Neural cell (in vitro differentiated cells): ENCODE measurements at regions not wholly inside any gene's neighbourhood (a gene's known extent, or its start where the extent isn't known, plus 50 kb on each side); places are given as distances from the start of the nearest gene placed in this dataset.

Source experiments
- H2AFZ ChIP-seq: fragments of 200-600, 300-800 bp; sonication (generic), shearing (Covaris generic); 2 replicates; pipeline ENCODE4 v1.6.0; 2014; ENCODE audit warnings: low read depth, mild to moderate bottlenecking, antibody characterized with exemption, low read length, moderate library complexity
- H3F3A ChIP-seq: fragments of 200-600 bp; shearing (Covaris generic); 2 replicates; pipeline ENCODE4 v1.6.1; 2016; ENCODE audit warnings: mild to moderate bottlenecking, moderate library complexity, mixed read lengths, antibody characterized with exemption, low read length; ENCODE audit not compliant: insufficient read depth, poor library complexity, severe bottlenecking
- H3K27ac ChIP-seq: fragments of 200-600, 300-800 bp; sonication (generic), shearing (Covaris generic); 2 replicates; pipeline ENCODE4 v1.5.1; 2014; ENCODE audit warnings: mild to moderate bottlenecking, low read length, moderate library complexity
- H3K27me3 ChIP-seq: fragments of 300-800, 200-600 bp; sonication (generic), shearing (Covaris generic); 2 replicates; pipeline ENCODE4 v1.6.0; 2014; ENCODE audit warnings: mild to moderate bottlenecking, low read depth, low read length, moderate library complexity; ENCODE audit not compliant: insufficient read depth
- H3K36me3 ChIP-seq: fragments of 300-800, 200-600 bp; sonication (generic), shearing (Covaris generic); 2 replicates; pipeline ENCODE4 v1.5.1; 2014; ENCODE audit warnings: mild to moderate bottlenecking, antibody characterized with exemption, low read length, moderate library complexity; ENCODE audit not compliant: insufficient read depth
- H3K4me2 ChIP-seq: fragments of 300-800, 200-600 bp; sonication (generic), shearing (Covaris generic); 2 replicates; pipeline ENCODE4 v1.6.0; 2014; ENCODE audit warnings: mild to moderate bottlenecking, low read length
- H3K4me3 ChIP-seq: fragments of 300-800, 200-600 bp; sonication (generic), shearing (Covaris generic); 2 replicates; pipeline ENCODE4 v1.5.1; 2014; ENCODE audit warnings: mild to moderate bottlenecking, low read length, moderate library complexity
- H3K79me2 ChIP-seq: fragments of 200-600 bp; shearing (Covaris generic); replicated peaks from 2 replicates; pipeline ENCODE4 v1.6.0; 2014; ENCODE audit warnings: mild to moderate bottlenecking, low read length, moderate library complexity; ENCODE audit not compliant: insufficient read depth
- H3K9ac ChIP-seq: fragments of 300-800, 200-600 bp; sonication (generic), shearing (Covaris generic); 2 replicates; pipeline ENCODE4 v1.6.1; 2016; ENCODE audit warnings: mild to moderate bottlenecking, low read length, mixed read lengths
- H3K9me2 ChIP-seq: fragments of 200-600 bp; shearing (Covaris generic); 2 replicates; pipeline ENCODE4 v1.6.1; 2016; ENCODE audit warnings: mild to moderate bottlenecking, low read length, mixed read lengths; ENCODE audit not compliant: insufficient read depth
- H3K9me3 ChIP-seq: fragments of 200-600, 300-800 bp; sonication (generic), shearing (Covaris generic); 2 replicates; pipeline ENCODE4 v1.6.1; 2016; ENCODE audit warnings: mild to moderate bottlenecking, mixed run types, low read length, moderate library complexity, mixed read lengths
- H4K20me1 ChIP-seq: fragments of 200-600 bp; shearing (Covaris generic); 2 replicates; pipeline ENCODE4 v1.6.1; 2016; ENCODE audit warnings: mild to moderate bottlenecking, mixed run types; ENCODE audit not compliant: insufficient read depth
- EP300 ChIP-seq: fragments of 450-650 bp; conservative IDR thresholded peaks from 2 replicates; pipeline ENCODE4 v1.6.1; 2014; ENCODE audit warnings: antibody characterized with exemption, mild to moderate bottlenecking, moderate library complexity; ENCODE audit not compliant: poor library complexity, severe bottlenecking
- EZH2 ChIP-seq: fragments of 200-600, 300-800 bp; shearing (Covaris generic), sonication (generic); IDR thresholded peaks from 2 replicates; pipeline ENCODE4 v1.6.1; 2014; ENCODE audit warnings: antibody characterized with exemption, low read length, borderline replicate concordance, mild to moderate bottlenecking; ENCODE audit not compliant: insufficient read depth, poor library complexity, severe bottlenecking
- MXI1 ChIP-seq: fragments of 450-650 bp; conservative IDR thresholded peaks from 2 replicates; pipeline ENCODE4 v1.6.1; 2014; ENCODE audit warnings: antibody characterized with exemption, mild to moderate bottlenecking; ENCODE audit not compliant: poor library complexity, severe bottlenecking
- POLR2AphosphoS5 ChIP-seq: IDR thresholded peaks from 2 replicates; pipeline ENCODE4 v1.6.1; 2012
- RAD21 ChIP-seq: fragments of 450-650 bp; conservative IDR thresholded peaks from 2 replicates; pipeline ENCODE4 v1.6.1; 2014; ENCODE audit warnings: antibody characterized with exemption, mild to moderate bottlenecking, moderate library complexity
- REST ChIP-seq: IDR thresholded peaks from 2 replicates; pipeline ENCODE4 v1.6.1; 2012; ENCODE audit warnings: borderline replicate concordance
- SMC3 ChIP-seq: fragments of 450-650 bp; conservative IDR thresholded peaks from 2 replicates; pipeline ENCODE4 v1.6.1; 2014; ENCODE audit warnings: antibody characterized with exemption, mild to moderate bottlenecking, moderate library complexity; ENCODE audit not compliant: poor library complexity
- TAF1 ChIP-seq: IDR thresholded peaks from 2 replicates; pipeline ENCODE4 v1.6.1; 2012; ENCODE audit warnings: low read depth
- TF ChIP-seq, protein P1 (sequence below): fragments of 450-650 bp; IDR thresholded peaks from 2 replicates; pipeline ENCODE4 v1.5.1; 2014; ENCODE audit warnings: antibody characterized with exemption, mild to moderate bottlenecking, moderate library complexity; ENCODE audit not compliant: poor library complexity, severe bottlenecking

GRCh38 chr12:13780453-13780852 lies 200.9 kb downstream of the GRIN2B start:
- Histone ChIP-seq H3K9ac (no peak overlapping the region), H3K79me2 (no peaks in the 10 kb centered on the region), H3K36me3 (no peaks in the 10 kb centered on the region), H3K27me3 (no peaks in the 10 kb centered on the region), H2AFZ (no peak overlapping the region), H4K20me1 (no peaks in the 10 kb centered on the region), H3K27ac (no peak overlapping the region), H3F3A (no peaks in the 10 kb centered on the region), H3K4me2 (no peak overlapping the region), H3K4me3 (no peak overlapping the region), H3K9me3 (no peaks in the 10 kb centered on the region), H3K9me2 (no peaks in the 10 kb centered on the region)
- TF ChIP-seq RAD21 (no peak), TAF1 (no peak), EP300 (no peak), MXI1 (no peak), SMC3 (no peak), REST (no peak), EZH2 (no peak), POLR2AphosphoS5 (no peak)
- TF ChIP-seq, protein P1, sequence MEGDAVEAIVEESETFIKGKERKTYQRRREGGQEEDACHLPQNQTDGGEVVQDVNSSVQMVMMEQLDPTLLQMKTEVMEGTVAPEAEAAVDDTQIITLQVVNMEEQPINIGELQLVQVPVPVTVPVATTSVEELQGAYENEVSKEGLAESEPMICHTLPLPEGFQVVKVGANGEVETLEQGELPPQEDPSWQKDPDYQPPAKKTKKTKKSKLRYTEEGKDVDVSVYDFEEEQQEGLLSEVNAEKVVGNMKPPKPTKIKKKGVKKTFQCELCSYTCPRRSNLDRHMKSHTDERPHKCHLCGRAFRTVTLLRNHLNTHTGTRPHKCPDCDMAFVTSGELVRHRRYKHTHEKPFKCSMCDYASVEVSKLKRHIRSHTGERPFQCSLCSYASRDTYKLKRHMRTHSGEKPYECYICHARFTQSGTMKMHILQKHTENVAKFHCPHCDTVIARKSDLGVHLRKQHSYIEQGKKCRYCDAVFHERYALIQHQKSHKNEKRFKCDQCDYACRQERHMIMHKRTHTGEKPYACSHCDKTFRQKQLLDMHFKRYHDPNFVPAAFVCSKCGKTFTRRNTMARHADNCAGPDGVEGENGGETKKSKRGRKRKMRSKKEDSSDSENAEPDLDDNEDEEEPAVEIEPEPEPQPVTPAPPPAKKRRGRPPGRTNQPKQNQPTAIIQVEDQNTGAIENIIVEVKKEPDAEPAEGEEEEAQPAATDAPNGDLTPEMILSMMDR, result no peak

DNA sequence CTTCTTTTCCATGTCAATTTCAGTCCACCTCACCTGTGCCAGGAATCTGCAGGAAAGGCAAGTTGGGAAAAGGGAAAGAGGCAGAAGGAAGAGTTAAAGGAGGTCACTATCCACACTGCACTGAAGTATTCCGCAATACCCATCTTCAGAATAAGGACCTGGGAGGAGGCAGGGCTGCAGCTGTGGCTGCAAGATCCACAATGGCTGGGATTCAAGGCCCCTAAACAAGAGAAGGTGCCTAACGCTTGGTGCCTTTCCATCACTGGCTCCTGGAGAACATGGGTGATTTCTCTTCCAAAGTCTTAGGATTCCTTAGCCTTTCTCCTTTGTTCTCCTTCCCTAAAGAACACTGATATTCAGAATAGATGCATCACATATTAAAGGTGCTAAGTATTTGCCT lies 204.0 kb downstream of the GRIN2B start:
- H2AFZ ChIP-seq, result no peak overlapping the region
- H3K9me2 ChIP-seq, result no peaks in the 10 kb centered on the region

More for the DNA sequence above, 204.0 kb downstream of the GRIN2B start:
- Histone ChIP-seq H3K27ac (no peak overlapping the region), H3K4me2 (no peak overlapping the region), H3K4me3 (no peak overlapping the region), H3K9ac (no peak overlapping the region), H3K79me2 (no peaks in the 10 kb centered on the region), H3F3A (no peaks in the 10 kb centered on the region), H4K20me1 (no peaks in the 10 kb centered on the region), H3K36me3 (no peaks in the 10 kb centered on the region), H3K27me3 (no peaks in the 10 kb centered on the region), H3K9me3 (no peaks in the 10 kb centered on the region)
- TF ChIP-seq, protein P1, result no peak
- TF ChIP-seq EP300 (no peak), RAD21 (no peak), REST (no peak), EZH2 (no peak), TAF1 (no peak), SMC3 (no peak), POLR2AphosphoS5 (no peak), MXI1 (no peak)
